GM23338 (cell line): ENCODE measurements at regions not wholly inside any gene's neighbourhood (a gene's known extent, or its start where the extent isn't known, plus 50 kb on each side); places are given as distances from the start of the nearest gene placed in this dataset.

Source experiments
- ATAC-seq: fragments of 200-7000 bp; cut with Tn5 transposase; 3 replicates; pipeline ENCODE4 v1.9.1; 2020
- DNase-seq: peaks from one replicate; pipeline ENCODE4 v3.0.0-alpha.2; 2015; ENCODE audit warnings: low spot score
- H2AFZ ChIP-seq: fragments of 200-600 bp; sonication (generic); 2 replicates; pipeline ENCODE4 v1.8.0; 2016; ENCODE audit warnings: antibody characterized with exemption, mild to moderate bottlenecking, moderate library complexity
- H3F3A ChIP-seq: fragments of 200-600 bp; sonication (generic); replicated peaks from 2 replicates; pipeline ENCODE4 v1.8.0; 2017; ENCODE audit warnings: antibody characterized with exemption, mixed run types, low read depth
- H3K27ac ChIP-seq: fragments of 200-600 bp; sonication (generic); 2 replicates; pipeline ENCODE4 v1.6.1; 2016; ENCODE audit warnings: low read depth
- H3K27me3 ChIP-seq: fragments of 200-600 bp; sonication (generic); 2 replicates; pipeline ENCODE4 v1.8.0; 2016; ENCODE audit warnings: mild to moderate bottlenecking, mixed run types, moderate library complexity; ENCODE audit not compliant: insufficient read depth
- H3K36me3 ChIP-seq: fragments of 200-600 bp; sonication (generic); 2 replicates; pipeline ENCODE4 v1.8.0; 2016; ENCODE audit warnings: mild to moderate bottlenecking; ENCODE audit not compliant: insufficient read depth
- H3K4me1 ChIP-seq: fragments of 200-600 bp; sonication (generic); 2 replicates; pipeline ENCODE4 v1.8.0; 2016; ENCODE audit warnings: mild to moderate bottlenecking, moderate library complexity; ENCODE audit not compliant: insufficient read depth
- H3K4me2 ChIP-seq: fragments of 200-600 bp; sonication (generic); 2 replicates; pipeline ENCODE4 v1.7.1; 2017; ENCODE audit warnings: mixed run types
- H3K4me3 ChIP-seq: fragments of 200-600 bp; sonication (generic); 2 replicates; pipeline ENCODE4 v1.6.1; 2016; ENCODE audit warnings: mixed run types
- H3K79me2 ChIP-seq: fragments of 200-600 bp; sonication (generic); replicated peaks from 2 replicates; pipeline ENCODE4 v1.8.0; 2017; ENCODE audit warnings: mild to moderate bottlenecking; ENCODE audit not compliant: insufficient read depth
- H3K9me2 ChIP-seq: fragments of 200-600 bp; sonication (generic); 2 replicates; pipeline ENCODE4 v1.8.0; 2017; ENCODE audit not compliant: insufficient read depth
- H4K20me1 ChIP-seq: fragments of 200-600 bp; sonication (generic); replicated peaks from 2 replicates; pipeline ENCODE4 v1.8.0; 2017; ENCODE audit warnings: mild to moderate bottlenecking; ENCODE audit not compliant: insufficient read depth
- H3K27ac Mint-ChIP-seq: 2 replicates; pipeline ENCODE4 v1.8.0; 2020; ENCODE audit warnings: inconsistent platforms, mild to moderate bottlenecking, moderate library complexity, mixed read lengths
- H3K27me3 Mint-ChIP-seq: 3 replicates; pipeline ENCODE4 v1.8.0; 2022; ENCODE audit warnings: low read depth, mild to moderate bottlenecking, moderate library complexity, mixed read lengths, inconsistent platforms; ENCODE audit not compliant: insufficient read depth, poor library complexity
- H3K36me3 Mint-ChIP-seq: 3 replicates; pipeline ENCODE4 v1.8.0; 2021; ENCODE audit warnings: low read depth, mild to moderate bottlenecking, inconsistent platforms, moderate library complexity, mixed read lengths
- H3K4me1 Mint-ChIP-seq: 3 replicates; pipeline ENCODE4 v1.8.0; 2020; ENCODE audit warnings: mild to moderate bottlenecking, inconsistent platforms, mixed read lengths
- H3K4me3 Mint-ChIP-seq: 3 replicates; pipeline ENCODE4 v1.8.0; 2021; ENCODE audit warnings: moderate library complexity, mild to moderate bottlenecking, inconsistent platforms, mixed read lengths
- H3K9me3 Mint-ChIP-seq: 3 replicates; pipeline ENCODE4 v1.8.0; 2020; ENCODE audit warnings: moderate library complexity, mild to moderate bottlenecking, inconsistent platforms, mixed read lengths
- CREB1 ChIP-seq: fragments of 250-450 bp; sonication (Bioruptor Pico); IDR thresholded peaks from 2 replicates; pipeline ENCODE4 v1.5.0; 2020; ENCODE audit warnings: low read depth, mild to moderate bottlenecking, moderate library complexity
- EZH2 ChIP-seq: fragments of 200-600 bp; sonication (generic); IDR thresholded peaks from one replicate; pipeline ENCODE4 v1.8.0; 2017; ENCODE audit warnings: antibody characterized with exemption, mild to moderate bottlenecking, low read depth; ENCODE audit not compliant: unreplicated experiment
- EZH2phosphoT487 ChIP-seq: fragments of 200-600 bp; sonication (generic); IDR thresholded peaks from one replicate; pipeline ENCODE4 v1.8.1; 2018; ENCODE audit warnings: antibody characterized with exemption; ENCODE audit not compliant: unreplicated experiment
- NANOG ChIP-seq: IDR thresholded peaks from 2 replicates; pipeline ENCODE4 v1.6.1; 2016; ENCODE audit warnings: antibody characterized with exemption, borderline replicate concordance
- POLR2AphosphoS5 ChIP-seq: IDR thresholded peaks from 2 replicates; pipeline ENCODE4 v1.6.1; 2016; ENCODE audit warnings: antibody characterized with exemption, low read depth
- STAT1 ChIP-seq: IDR thresholded peaks from one replicate; pipeline ENCODE4 v1.6.1; 2016; ENCODE audit warnings: antibody characterized with exemption; ENCODE audit not compliant: unreplicated experiment
- ZNF114 ChIP-seq: fragments of 250-450 bp; sonication (Bioruptor Pico); IDR thresholded peaks from 2 replicates; pipeline ENCODE4 v1.5.0; 2020; ENCODE audit warnings: mild to moderate bottlenecking, moderate library complexity
- ZNF331 ChIP-seq: fragments of 250-450 bp; sonication (Bioruptor Pico); IDR thresholded peaks from 2 replicates; pipeline ENCODE4 v1.5.0; 2020; ENCODE audit warnings: low read depth, mild to moderate bottlenecking, moderate library complexity
- TF ChIP-seq, protein P1 (sequence below): fragments of 250-450 bp; sonication (Bioruptor Pico); IDR thresholded peaks from 2 replicates; pipeline ENCODE4 v1.5.0; 2020; ENCODE audit warnings: mild to moderate bottlenecking, moderate library complexity
- TF ChIP-seq, protein P2 (sequence below), 2 experiments: fragments of 200-600 bp in 1 of 2; sonication (generic) in 1 of 2; conservative IDR thresholded peaks; 2 replicates each; pipeline versions ENCODE4 v1.5.1 to v1.6.1; 2016 to 2017; ENCODE audit warnings: antibody characterized with exemption in 2 of 2, low read depth in 2 of 2, mild to moderate bottlenecking in 2 of 2, moderate library complexity in 1 of 2
- TF ChIP-seq, protein P3 (sequence below): IDR thresholded peaks from one replicate; pipeline ENCODE4 v1.6.1; 2018; ENCODE audit warnings: antibody characterized with exemption; ENCODE audit not compliant: unreplicated experiment

DNA sequence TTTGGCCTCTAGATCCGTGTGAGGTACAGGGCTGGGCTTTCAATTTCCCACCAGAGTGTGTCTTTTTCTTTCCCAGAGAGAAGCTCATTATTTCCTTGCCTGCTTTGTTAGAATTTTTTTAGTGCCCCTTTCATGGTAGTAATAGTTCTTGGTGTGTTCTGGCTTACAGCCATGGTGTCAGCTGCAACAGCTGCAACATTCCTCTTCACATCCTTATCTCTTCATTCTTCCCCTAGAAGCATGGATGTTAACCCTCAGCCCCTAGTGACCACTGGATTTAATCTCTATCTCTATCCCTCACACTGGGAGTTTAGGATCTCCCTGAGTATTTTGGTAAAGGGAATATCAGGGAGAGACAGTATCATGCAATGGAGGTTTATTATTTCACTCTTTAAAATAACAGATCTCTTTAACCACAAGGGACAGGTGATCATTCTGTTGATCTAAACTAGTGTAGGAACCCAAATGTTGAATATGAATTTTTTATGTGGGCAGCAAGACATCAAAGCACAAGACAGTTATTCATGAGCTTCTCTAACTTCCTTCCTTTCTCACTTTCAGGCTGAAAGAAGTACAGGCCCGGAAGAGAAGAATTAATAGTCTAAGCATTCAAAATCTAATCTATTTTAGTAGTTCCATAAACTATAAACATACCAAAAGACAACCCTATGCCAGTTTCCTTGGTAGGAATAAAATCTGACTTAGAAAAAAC lies 160.2 kb downstream of the FAM170A start:
- no peaks in the 10 kb centered on the region for H3K27me3 ChIP-seq
- no peak overlapping the region for H3K4me3 Mint-ChIP-seq
- no peak overlapping the region for H2AFZ ChIP-seq
- H3K4me1 ChIP-seq: no peaks in the 10 kb centered on the region
- H4K20me1 ChIP-seq: no peaks in the 10 kb centered on the region
- no peaks in the 10 kb centered on the region for H3K27me3 Mint-ChIP-seq
- H3K4me2 ChIP-seq: no peak overlapping the region
- no peaks in the 10 kb centered on the region; the same call in 2 of the 3 replicates for H3K4me1 Mint-ChIP-seq
- no peaks in the 10 kb centered on the region; the same call in 2 of the 3 replicates for H3K9me3 Mint-ChIP-seq
- DNase-seq (no peak), ATAC-seq (no peak)
- no peaks in the 10 kb centered on the region for H3K9me2 ChIP-seq
- no peaks in the 10 kb centered on the region for H3F3A ChIP-seq
- H3K36me3 ChIP-seq: no peaks in the 10 kb centered on the region
- TF ChIP-seq EZH2phosphoT487 (no peak), STAT1 (no peak), ZNF114 (CRISPR knock-in tag) (no peak), POLR2AphosphoS5 (no peak), NANOG (no peak), CREB1 (CRISPR knock-in tag) (no peak), EZH2 (no peak), ZNF331 (CRISPR knock-in tag) (no peak)
- TF ChIP-seq, protein P1, sequence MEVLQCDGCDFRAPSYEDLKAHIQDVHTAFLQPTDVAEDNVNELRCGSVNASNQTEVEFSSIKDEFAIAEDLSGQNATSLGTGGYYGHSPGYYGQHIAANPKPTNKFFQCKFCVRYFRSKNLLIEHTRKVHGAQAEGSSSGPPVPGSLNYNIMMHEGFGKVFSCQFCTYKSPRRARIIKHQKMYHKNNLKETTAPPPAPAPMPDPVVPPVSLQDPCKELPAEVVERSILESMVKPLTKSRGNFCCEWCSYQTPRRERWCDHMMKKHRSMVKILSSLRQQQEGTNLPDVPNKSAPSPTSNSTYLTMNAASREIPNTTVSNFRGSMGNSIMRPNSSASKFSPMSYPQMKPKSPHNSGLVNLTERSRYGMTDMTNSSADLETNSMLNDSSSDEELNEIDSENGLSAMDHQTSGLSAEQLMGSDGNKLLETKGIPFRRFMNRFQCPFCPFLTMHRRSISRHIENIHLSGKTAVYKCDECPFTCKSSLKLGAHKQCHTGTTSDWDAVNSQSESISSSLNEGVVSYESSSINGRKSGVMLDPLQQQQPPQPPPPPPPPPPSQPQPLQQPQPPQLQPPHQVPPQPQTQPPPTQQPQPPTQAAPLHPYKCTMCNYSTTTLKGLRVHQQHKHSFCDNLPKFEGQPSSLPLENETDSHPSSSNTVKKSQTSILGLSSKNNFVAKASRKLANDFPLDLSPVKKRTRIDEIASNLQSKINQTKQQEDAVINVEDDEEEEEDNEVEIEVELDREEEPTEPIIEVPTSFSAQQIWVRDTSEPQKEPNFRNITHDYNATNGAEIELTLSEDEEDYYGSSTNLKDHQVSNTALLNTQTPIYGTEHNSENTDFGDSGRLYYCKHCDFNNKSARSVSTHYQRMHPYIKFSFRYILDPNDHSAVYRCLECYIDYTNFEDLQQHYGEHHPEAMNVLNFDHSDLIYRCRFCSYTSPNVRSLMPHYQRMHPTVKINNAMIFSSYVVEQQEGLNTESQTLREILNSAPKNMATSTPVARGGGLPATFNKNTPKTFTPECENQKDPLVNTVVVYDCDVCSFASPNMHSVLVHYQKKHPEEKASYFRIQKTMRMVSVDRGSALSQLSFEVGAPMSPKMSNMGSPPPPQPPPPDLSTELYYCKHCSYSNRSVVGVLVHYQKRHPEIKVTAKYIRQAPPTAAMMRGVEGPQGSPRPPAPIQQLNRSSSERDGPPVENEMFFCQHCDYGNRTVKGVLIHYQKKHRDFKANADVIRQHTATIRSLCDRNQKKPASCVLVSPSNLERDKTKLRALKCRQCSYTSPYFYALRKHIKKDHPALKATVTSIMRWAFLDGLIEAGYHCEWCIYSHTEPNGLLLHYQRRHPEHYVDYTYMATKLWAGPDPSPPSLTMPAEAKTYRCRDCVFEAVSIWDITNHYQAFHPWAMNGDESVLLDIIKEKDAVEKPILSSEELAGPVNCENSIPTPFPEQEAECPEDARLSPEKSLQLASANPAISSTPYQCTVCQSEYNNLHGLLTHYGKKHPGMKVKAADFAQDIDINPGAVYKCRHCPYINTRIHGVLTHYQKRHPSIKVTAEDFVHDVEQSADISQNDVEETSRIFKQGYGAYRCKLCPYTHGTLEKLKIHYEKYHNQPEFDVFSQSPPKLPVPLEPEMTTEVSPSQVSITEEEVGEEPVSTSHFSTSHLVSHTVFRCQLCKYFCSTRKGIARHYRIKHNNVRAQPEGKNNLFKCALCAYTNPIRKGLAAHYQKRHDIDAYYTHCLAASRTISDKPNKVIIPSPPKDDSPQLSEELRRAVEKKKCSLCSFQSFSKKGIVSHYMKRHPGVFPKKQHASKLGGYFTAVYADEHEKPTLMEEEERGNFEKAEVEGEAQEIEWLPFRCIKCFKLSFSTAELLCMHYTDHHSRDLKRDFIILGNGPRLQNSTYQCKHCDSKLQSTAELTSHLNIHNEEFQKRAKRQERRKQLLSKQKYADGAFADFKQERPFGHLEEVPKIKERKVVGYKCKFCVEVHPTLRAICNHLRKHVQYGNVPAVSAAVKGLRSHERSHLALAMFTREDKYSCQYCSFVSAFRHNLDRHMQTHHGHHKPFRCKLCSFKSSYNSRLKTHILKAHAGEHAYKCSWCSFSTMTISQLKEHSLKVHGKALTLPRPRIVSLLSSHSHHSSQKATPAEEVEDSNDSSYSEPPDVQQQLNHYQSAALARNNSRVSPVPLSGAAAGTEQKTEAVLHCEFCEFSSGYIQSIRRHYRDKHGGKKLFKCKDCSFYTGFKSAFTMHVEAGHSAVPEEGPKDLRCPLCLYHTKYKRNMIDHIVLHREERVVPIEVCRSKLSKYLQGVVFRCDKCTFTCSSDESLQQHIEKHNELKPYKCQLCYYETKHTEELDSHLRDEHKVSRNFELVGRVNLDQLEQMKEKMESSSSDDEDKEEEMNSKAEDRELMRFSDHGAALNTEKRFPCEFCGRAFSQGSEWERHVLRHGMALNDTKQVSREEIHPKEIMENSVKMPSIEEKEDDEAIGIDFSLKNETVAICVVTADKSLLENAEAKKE (CRISPR knock-in tag): no peak
- TF ChIP-seq, protein P2, sequence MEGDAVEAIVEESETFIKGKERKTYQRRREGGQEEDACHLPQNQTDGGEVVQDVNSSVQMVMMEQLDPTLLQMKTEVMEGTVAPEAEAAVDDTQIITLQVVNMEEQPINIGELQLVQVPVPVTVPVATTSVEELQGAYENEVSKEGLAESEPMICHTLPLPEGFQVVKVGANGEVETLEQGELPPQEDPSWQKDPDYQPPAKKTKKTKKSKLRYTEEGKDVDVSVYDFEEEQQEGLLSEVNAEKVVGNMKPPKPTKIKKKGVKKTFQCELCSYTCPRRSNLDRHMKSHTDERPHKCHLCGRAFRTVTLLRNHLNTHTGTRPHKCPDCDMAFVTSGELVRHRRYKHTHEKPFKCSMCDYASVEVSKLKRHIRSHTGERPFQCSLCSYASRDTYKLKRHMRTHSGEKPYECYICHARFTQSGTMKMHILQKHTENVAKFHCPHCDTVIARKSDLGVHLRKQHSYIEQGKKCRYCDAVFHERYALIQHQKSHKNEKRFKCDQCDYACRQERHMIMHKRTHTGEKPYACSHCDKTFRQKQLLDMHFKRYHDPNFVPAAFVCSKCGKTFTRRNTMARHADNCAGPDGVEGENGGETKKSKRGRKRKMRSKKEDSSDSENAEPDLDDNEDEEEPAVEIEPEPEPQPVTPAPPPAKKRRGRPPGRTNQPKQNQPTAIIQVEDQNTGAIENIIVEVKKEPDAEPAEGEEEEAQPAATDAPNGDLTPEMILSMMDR (conservative IDR thresholded peaks at IDR 0.05; ENCODE audit: low read depth in 2 of 2): no peak
- TF ChIP-seq, protein P3, sequence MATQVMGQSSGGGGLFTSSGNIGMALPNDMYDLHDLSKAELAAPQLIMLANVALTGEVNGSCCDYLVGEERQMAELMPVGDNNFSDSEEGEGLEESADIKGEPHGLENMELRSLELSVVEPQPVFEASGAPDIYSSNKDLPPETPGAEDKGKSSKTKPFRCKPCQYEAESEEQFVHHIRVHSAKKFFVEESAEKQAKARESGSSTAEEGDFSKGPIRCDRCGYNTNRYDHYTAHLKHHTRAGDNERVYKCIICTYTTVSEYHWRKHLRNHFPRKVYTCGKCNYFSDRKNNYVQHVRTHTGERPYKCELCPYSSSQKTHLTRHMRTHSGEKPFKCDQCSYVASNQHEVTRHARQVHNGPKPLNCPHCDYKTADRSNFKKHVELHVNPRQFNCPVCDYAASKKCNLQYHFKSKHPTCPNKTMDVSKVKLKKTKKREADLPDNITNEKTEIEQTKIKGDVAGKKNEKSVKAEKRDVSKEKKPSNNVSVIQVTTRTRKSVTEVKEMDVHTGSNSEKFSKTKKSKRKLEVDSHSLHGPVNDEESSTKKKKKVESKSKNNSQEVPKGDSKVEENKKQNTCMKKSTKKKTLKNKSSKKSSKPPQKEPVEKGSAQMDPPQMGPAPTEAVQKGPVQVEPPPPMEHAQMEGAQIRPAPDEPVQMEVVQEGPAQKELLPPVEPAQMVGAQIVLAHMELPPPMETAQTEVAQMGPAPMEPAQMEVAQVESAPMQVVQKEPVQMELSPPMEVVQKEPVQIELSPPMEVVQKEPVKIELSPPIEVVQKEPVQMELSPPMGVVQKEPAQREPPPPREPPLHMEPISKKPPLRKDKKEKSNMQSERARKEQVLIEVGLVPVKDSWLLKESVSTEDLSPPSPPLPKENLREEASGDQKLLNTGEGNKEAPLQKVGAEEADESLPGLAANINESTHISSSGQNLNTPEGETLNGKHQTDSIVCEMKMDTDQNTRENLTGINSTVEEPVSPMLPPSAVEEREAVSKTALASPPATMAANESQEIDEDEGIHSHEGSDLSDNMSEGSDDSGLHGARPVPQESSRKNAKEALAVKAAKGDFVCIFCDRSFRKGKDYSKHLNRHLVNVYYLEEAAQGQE: no peak
- no peak overlapping the region for H3K4me3 ChIP-seq
- no peaks in the 10 kb centered on the region for H3K79me2 ChIP-seq
- H3K27ac ChIP-seq: no peak overlapping the region
- no peak overlapping the region; the same call in 1 of the 2 replicates for H3K27ac Mint-ChIP-seq
- H3K36me3 Mint-ChIP-seq: no peaks in the 10 kb centered on the region
